GM06990 (cell line): ENCODE measurements at regions not wholly inside any gene's neighbourhood (a gene's known extent, or its start where the extent isn't known, plus 50 kb on each side); places are given as distances from the start of the nearest gene placed in this dataset.

Experiments
- DNase-seq: peaks from one replicate; pipeline ENCODE4 v3.0.0-alpha.2; 2011; ENCODE audit not compliant: insufficient read length; ENCODE audit errors: extremely low read depth
- H3K27me3 ChIP-seq: replicated peaks from 2 replicates; pipeline ENCODE4 v1.6.0; 2011; ENCODE audit warnings: low read length; ENCODE audit not compliant: control insufficient read depth, insufficient read depth
- H3K36me3 ChIP-seq: 2 replicates; pipeline ENCODE4 v1.5.1; 2011; ENCODE audit warnings: low read length; ENCODE audit not compliant: control insufficient read depth, insufficient read depth
- H3K4me3 ChIP-seq: replicated peaks from 2 replicates; pipeline ENCODE4 v1.5.1; 2011; ENCODE audit warnings: low read depth, mild to moderate bottlenecking, control low read depth, low read length
- TF ChIP-seq, protein P1 (sequence below): IDR thresholded peaks from 2 replicates; pipeline ENCODE4 v1.5.1; 2011; ENCODE audit warnings: low read length, control low read depth, mild to moderate bottlenecking, inconsistent platforms; ENCODE audit not compliant: insufficient read depth, poor library complexity, severe bottlenecking

- Histone ChIP-seq H3K36me3 (no peaks in the 10 kb centered on the region), H3K27me3 (no peaks in the 10 kb centered on the region), H3K4me3 (no peak overlapping the region)
- TF ChIP-seq, protein P1, sequence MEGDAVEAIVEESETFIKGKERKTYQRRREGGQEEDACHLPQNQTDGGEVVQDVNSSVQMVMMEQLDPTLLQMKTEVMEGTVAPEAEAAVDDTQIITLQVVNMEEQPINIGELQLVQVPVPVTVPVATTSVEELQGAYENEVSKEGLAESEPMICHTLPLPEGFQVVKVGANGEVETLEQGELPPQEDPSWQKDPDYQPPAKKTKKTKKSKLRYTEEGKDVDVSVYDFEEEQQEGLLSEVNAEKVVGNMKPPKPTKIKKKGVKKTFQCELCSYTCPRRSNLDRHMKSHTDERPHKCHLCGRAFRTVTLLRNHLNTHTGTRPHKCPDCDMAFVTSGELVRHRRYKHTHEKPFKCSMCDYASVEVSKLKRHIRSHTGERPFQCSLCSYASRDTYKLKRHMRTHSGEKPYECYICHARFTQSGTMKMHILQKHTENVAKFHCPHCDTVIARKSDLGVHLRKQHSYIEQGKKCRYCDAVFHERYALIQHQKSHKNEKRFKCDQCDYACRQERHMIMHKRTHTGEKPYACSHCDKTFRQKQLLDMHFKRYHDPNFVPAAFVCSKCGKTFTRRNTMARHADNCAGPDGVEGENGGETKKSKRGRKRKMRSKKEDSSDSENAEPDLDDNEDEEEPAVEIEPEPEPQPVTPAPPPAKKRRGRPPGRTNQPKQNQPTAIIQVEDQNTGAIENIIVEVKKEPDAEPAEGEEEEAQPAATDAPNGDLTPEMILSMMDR, result no peak
- no peak for DNase-seq
Measured at GRCh38 chr2:142725386-142725785, 152.1 kb upstream of the KYNU start.

DNA sequence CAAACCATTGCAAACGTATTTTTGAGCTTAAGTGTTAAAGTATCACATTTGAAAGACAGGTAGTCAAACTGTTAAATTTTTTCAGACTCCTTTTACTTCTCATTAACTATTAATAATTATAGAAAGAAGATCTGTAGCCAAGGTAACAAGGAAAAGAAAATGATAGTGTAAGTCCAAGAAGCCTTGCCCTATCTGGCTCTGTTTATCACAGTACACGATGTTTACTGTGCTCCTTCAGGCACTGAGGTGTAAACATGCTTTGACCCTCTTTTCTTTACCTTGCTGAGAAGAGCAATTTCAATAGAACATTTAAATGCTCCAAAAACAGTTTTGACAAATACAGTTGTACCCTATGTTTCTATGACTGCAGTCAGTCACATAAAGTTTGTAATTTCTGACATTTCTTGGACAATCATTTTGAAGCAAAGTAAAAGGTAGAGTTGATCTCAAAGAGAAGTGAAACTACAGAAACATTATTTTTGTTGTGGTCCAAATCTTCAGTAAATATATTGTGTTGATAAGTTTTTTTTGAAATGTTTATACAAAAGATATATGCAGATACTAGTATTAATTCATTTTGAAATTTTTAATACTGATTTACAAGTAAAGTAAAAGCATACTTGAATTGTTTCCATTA is 152.6 kb upstream of the KYNU start:
- DNase-seq, result no peak
- TF ChIP-seq, protein P1, result no peak
- H3K27me3 ChIP-seq, result no peaks in the 10 kb centered on the region
- no peaks in the 10 kb centered on the region for H3K36me3 ChIP-seq
- H3K4me3 ChIP-seq, result no peak overlapping the region

GRCh38 chr2:142724186-142724585 is 153.3 kb upstream of the KYNU start:
- DNase-seq, result no peak
- TF ChIP-seq, protein P1, result no peak
- Histone ChIP-seq H3K4me3 (no peak overlapping the region), H3K36me3 (no peaks in the 10 kb centered on the region), H3K27me3 (no peaks in the 10 kb centered on the region)

- TF ChIP-seq, protein P1, result no peak
- no peaks in the 10 kb centered on the region for H3K36me3 ChIP-seq
- H3K27me3 ChIP-seq, result no peaks in the 10 kb centered on the region
- DNase-seq, result peak; percentile 49
- no peak overlapping the region for H3K4me3 ChIP-seq
Measured at GRCh38 chr2:142723236-142723635, 154.2 kb upstream of the KYNU start.

DNA sequence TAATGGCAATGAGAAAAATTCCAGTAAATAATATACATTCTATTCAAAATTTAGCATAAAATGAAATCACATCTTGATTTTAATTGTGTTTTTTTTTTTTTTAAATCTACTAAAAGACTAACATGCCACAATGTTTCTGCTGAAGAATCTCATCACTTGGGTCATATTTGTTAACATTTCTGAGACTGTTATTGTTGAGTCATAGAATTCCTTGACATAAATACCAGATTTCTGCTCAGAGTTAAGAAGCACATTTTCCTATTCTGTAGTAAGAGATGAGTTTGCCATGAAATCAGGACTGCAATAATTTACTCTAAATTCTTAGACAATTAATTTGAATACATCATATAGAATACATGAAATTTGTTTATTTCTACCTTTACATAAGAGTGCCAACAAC is 154.9 kb upstream of the KYNU start:
- no peaks in the 10 kb centered on the region for H3K36me3 ChIP-seq
- DNase-seq, result no peak
- H3K4me3 ChIP-seq, result no peak overlapping the region
- H3K27me3 ChIP-seq, result no peaks in the 10 kb centered on the region
- TF ChIP-seq, protein P1, result no peak

GRCh38 chr2:142722086-142722485 is 155.4 kb upstream of the KYNU start:
- TF ChIP-seq, protein P1, result no peak
- no peak overlapping the region for H3K4me3 ChIP-seq
- H3K36me3 ChIP-seq, result no peaks in the 10 kb centered on the region
- DNase-seq, result no peak
- H3K27me3 ChIP-seq, result no peaks in the 10 kb centered on the region
